ENCODE measurements at regions not wholly inside any gene's neighbourhood (a gene's known extent, or its start where the extent isn't known, plus 50 kb on each side); places are given as distances from the start of the nearest gene placed in this dataset.

- DNase-seq (no peak), ATAC-seq (no peak)
- Histone ChIP-seq H3K4me1 (no peaks in the 10 kb centered on the region), H3K9me3 (no peaks in the 10 kb centered on the region), H3K4me3 (no peak overlapping the region), H3K27me3 (no peaks in the 10 kb centered on the region), H3K27ac (no peak overlapping the region), H3K36me3 (replicated peaks in 1 of 2; ENCODE audit: insufficient read depth in 1 of 2, low read depth in 2 of 2) (no peaks in the 10 kb centered on the region)
- 79% methylated on average over 3 of the region's 3 CpGs for WGBS, 2 donors
- TF ChIP-seq POLR2A (IDR thresholded peaks at IDR 0.05) (no peak), CTCF (IDR thresholded peaks at IDR 0.05) (no peak)
- intact Hi-C loops (cut with DNase I) = no loop called here
Measured at GRCh38 chr3:181382656-181383055, 329.1 kb upstream of the SOX2 start.

DNA sequence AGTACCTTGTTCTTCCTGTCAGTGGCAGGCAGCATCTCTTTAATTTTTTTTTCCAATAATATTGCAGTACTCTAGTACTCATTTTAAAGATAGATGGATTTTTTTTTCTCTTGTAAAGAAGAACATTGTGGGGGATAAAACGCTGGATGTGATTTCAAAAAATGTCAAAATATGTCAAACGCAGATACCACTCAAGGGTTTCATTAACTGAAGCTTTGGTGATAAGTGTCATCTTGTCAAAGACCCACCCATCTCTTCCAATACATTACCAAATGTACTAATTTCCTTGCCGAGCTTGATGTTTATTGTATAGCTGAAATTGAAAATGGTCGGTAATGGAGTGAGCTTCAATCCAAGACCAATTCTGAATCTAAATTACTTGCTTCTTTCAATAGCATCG, 332.4 kb upstream of the SOX2 start:
- Histone ChIP-seq H3K4me1 (no peaks in the 10 kb centered on the region), H3K27me3 (no peaks in the 10 kb centered on the region), H3K27ac (no peak overlapping the region), H3K9me3 (no peaks in the 10 kb centered on the region), H3K36me3 (replicated peaks in 1 of 2; ENCODE audit: insufficient read depth in 1 of 2, low read depth in 2 of 2) (no peaks in the 10 kb centered on the region), H3K4me3 (no peak overlapping the region)
- ATAC-seq (no peak), DNase-seq (no peak)
- WGBS, 2 donors = 58 to 71% methylated on average over 5 of the region's 5 CpGs
- intact Hi-C loops (cut with DNase I) = no loop called here
- TF ChIP-seq POLR2A (IDR thresholded peaks at IDR 0.05) (no peak), CTCF (IDR thresholded peaks at IDR 0.05) (no peak)

DNA sequence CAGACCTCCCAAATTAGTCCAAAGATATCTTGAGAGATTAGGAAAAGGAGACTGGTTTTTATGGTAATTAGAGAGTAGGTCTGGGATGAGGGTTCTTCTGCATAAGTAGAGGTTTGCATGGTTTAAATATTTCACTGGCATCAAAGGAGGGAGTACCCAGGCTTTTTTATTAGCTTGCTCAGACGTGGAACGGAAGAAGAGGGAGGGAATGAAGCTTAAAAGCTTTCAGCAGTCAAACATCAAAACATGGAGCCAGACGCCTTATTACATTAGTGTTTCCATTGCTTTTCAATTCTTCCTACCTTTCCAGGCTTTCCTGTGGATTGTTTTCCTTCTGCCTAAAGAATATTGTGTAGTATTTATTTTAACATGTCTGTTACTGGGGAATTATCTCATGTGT, 342.1 kb upstream of the SOX2 start:
- ATAC-seq (no peak), DNase-seq (no peak)
- TF ChIP-seq CTCF (IDR thresholded peaks at IDR 0.05) (no peak), POLR2A (IDR thresholded peaks at IDR 0.05) (no peak)
- Histone ChIP-seq H3K36me3 (replicated peaks in 1 of 2; ENCODE audit: insufficient read depth in 1 of 2, low read depth in 2 of 2) (no peaks in the 10 kb centered on the region), H3K27me3 (no peaks in the 10 kb centered on the region), H3K4me1 (no peaks in the 10 kb centered on the region), H3K9me3 (peaks cover 0 to 2% (median 0%) of the 10 kb centered on the region in 3 donors), H3K27ac (no peak overlapping the region), H3K4me3 (no peak overlapping the region)
- 29 to 42% methylated on average over 3 of the region's 3 CpGs for WGBS, 2 donors
- intact Hi-C loops (cut with DNase I) = no loop called here

DNA sequence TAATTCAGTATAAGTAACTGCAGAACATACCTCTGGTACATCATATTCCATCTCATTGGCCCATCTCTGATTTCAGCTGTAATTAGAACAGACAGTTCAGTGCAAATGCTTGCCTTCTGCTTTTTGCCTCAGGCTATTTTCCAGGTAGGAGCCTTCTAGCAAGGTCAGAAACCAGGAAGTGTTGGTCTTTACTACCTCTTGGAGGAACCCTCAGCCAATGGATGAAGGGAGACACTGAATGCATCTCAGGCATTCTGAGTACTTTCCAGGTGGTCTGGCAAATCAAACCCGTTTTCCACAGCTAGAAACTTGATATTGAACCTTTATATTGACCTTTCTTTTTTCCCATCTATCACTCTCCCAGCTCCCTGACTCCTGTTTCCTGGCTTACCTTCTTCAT, 348.5 kb upstream of the SOX2 start:
- no peaks in the 10 kb centered on the region for H3K9me3 ChIP-seq
- WGBS, 2 donors = 11 to 13% methylated on average over 1 of the region's 1 CpG
- intact Hi-C loops (cut with DNase I) = no loop called here
- DNase-seq (no peak), ATAC-seq (no peak)
- no peak overlapping the region for H3K4me3 ChIP-seq
- H3K27me3 ChIP-seq = no peaks in the 10 kb centered on the region
- H3K4me1 ChIP-seq = no peaks in the 10 kb centered on the region
- no peak for TF ChIP-seq CTCF (IDR thresholded peaks at IDR 0.05)
- no peaks in the 10 kb centered on the region for H3K36me3 ChIP-seq (replicated peaks in 1 of 2; ENCODE audit: insufficient read depth in 1 of 2, low read depth in 2 of 2)
- H3K27ac ChIP-seq = no peak overlapping the region

GRCh38 chr3:181362378-181362777, 349.3 kb upstream of the SOX2 start:
- Histone ChIP-seq H3K4me1 (no peaks in the 10 kb centered on the region), H3K9me3 (no peaks in the 10 kb centered on the region), H3K36me3 (replicated peaks in 1 of 2; ENCODE audit: insufficient read depth in 1 of 2, low read depth in 2 of 2) (no peaks in the 10 kb centered on the region), H3K27ac (no peak overlapping the region), H3K4me3 (no peak overlapping the region), H3K27me3 (no peaks in the 10 kb centered on the region)
- intact Hi-C loops (cut with DNase I) = no loop called here
- no peak for ATAC-seq
- no peak for DNase-seq
- no peak for TF ChIP-seq CTCF (IDR thresholded peaks at IDR 0.05)

Data from body of pancreas (tissue), 4 donors.